ENCODE measurements at regions not wholly inside any gene's neighbourhood (a gene's known extent, or its start where the extent isn't known, plus 50 kb on each side); places are given as distances from the start of the nearest gene placed in this dataset.

DNA sequence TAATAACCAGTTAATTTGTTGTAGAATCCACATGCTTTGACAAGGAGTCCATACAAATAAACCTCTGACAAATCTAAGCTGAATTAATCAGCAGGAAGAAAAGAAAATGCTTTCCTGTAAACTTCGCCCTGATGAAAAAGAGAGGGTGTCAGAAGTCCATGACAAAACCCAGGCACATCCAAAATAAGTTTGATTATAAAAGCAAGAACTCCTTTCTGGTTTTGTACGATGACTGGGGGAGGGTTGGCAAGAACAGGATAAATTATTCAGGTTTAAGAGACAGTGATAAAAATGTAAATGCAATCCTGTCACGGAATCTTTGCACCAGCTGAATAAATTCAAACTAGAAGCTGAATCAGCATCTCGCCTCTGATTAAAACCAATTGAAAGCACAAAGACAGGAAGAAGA is 469.2 kb upstream of the TNP1 start:
- no peak for DNase-seq

DNA sequence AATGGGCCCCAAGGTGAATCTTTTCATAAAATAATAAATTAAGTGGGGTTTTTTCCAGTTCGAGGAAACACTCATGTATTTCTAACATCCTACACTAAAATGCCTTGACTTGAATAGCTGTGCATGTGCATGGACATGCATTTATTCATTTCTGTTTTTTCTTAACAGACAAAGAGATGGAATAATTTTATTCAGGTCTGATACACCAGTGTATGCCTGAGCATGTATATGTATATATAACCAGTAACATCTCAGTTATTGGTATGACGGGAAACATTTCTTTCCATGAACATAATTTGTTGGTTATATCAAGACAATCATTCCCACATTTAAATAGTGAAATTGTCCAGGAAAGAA is 468.7 kb upstream of the TNP1 start:
- DNase-seq, result no peak

DNA sequence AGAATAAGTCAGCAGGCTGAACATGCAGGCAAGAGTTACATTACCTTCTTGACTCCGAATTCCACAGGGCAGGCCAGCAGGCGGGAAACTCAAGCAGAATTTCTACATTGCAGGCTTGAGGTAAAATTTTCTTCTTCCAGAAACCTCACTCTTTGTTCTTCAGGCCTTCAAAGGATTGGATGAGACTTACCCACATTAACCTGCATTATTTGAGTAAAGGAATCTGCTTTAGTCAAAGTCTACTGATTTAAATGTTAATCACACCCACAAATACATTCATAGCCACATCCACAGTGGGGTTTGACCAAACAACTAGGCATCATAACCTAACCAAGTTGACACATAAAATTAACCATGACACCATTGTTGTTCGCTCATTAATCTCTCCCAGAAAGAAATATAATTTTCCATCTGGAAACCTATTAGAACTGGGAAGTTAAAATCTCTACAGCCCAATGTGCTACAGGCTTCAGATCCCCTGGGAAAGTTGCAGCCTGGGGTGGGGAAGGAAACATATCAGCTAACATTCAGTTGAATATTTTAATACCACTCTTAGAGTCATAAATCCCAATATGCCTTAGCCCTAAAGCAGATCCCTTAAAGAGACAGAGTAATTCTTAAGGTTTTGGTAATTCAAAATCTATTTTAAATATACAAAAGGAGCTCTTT is 468.2 kb upstream of the TNP1 start:
- no peak for DNase-seq

GRCh38 chr2:217326238-217327022 is 466.6 kb upstream of the TNP1 start:
- no peak for DNase-seq

DNA sequence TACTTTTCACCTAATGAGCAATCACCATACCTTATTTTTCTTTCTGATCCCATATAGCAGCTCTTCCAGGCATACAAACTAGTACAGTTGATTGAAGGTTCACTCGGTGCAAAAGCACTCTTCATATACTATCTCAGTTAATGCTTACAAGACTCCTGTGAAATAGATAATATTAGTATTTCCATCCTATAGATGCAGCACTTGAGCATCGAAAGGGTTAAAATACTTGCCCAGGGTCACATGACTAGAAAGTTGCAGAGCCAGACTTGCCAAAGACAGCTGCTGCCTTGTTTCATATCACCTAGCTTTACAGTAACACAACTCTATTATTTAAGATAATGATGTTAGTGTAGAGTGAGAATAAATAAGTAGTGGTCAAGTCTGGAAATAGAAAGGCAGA is 466.0 kb upstream of the TNP1 start:
- DNase-seq, result no peak

DNA sequence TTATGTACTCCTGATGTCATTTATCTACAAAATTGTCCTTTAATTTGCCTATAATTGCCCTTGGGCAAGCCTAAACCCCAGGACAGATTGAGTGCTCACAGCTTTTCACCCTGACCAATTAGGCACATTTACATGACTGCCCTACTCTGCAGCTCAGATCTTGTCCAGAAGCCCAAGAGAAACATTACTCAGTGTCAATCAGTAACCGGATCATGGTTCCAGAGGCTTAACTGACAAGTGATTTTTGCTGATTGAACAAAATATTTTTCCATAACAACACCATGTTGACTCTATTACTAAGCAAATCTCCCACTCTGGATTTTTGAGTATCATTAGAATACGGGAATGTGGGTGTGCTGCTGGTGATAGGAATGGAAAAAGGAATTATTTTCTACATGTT is 465.4 kb upstream of the TNP1 start:
- DNase-seq, result no peak

DNA sequence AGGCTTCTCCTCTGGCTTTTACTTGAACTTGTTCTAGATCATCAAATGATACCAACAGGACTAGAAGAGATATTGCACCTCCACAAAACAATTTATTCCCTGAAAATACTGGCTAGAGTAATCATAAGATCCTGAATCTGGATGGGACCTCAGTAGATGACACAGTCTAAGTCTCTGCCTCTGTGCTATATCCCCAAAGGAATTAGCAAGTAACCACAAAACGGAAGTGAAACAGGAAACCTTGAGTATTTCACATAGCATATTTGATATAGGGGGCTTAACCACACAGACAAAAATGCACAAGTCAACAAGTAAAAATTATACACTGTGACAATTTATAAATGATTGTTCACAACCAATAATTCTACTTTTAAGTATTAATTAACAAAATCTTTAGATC is 456.9 kb upstream of the TNP1 start:
- DNase-seq, result no peak

GRCh38 chr2:217314021-217314460 is 454.2 kb upstream of the TNP1 start:
- DNase-seq, result no peak

- DNase-seq, result no peak
These were observed 453.5 kb upstream of the TNP1 start for GRCh38 chr2:217313386-217313785.

DNA sequence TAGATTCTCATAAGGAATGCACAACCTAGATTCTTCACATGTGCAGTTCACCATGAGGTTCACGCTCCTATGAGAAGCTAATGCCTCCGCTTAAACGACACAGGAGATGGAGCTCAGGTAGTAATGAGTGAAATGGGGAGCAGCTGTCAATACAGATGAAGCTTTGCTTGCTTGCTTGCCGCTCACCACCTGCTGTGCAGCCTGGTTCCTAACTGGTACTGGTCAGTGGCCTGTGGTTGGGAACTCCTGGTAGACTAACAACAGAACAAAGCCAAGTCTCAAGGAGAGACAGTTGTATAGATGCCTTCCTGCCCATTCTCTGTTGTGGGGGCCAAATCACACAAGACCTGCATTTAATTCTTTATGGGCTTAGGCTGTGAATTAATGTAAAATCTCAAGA is 449.2 kb upstream of the TNP1 start:
- no peak for DNase-seq

GRCh38 chr2:217307023-217307422 is 447.2 kb upstream of the TNP1 start:
- DNase-seq, result no peak

DNA sequence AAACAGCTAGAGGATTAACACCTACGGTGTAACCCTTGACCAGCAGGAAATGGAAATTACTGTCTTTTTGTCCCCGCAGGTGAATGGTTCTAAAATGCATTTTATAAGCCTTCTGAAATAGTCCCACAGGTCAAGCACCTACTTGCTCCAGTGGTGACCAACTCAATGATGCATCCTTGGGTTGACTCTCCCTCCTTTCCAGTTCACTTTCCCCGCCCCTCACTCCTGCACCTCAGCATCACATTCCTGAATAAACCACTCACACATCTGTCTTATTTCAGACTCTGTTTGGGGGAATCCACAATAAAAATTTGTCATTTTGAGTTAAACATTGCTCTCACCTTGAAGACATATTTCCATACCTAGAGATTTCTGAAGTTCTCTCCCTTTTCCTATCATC is 446.0 kb upstream of the TNP1 start:
- DNase-seq, result no peak

DNA sequence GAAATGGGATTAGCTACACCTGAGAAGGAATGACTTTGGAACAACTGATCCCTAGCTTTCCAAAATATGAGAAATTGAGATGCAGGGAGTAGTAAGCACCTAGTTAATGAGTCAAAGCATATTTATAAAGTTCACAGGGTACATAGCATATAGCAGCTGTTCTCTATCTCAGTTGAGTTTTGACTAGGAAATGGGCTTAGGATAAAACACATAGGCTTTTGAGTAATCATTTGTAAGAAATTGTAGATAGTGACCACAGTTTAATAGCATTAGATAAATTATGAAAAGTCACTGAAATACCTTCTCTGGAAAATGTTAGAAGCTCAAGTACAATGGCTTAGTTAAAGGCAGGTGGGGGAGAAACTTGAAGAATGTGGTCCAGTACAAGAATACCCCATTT is 444.7 kb upstream of the TNP1 start:
- DNase-seq, result no peak

GRCh38 chr2:217302856-217303255 is 443.0 kb upstream of the TNP1 start:
- DNase-seq, result no peak

DNA sequence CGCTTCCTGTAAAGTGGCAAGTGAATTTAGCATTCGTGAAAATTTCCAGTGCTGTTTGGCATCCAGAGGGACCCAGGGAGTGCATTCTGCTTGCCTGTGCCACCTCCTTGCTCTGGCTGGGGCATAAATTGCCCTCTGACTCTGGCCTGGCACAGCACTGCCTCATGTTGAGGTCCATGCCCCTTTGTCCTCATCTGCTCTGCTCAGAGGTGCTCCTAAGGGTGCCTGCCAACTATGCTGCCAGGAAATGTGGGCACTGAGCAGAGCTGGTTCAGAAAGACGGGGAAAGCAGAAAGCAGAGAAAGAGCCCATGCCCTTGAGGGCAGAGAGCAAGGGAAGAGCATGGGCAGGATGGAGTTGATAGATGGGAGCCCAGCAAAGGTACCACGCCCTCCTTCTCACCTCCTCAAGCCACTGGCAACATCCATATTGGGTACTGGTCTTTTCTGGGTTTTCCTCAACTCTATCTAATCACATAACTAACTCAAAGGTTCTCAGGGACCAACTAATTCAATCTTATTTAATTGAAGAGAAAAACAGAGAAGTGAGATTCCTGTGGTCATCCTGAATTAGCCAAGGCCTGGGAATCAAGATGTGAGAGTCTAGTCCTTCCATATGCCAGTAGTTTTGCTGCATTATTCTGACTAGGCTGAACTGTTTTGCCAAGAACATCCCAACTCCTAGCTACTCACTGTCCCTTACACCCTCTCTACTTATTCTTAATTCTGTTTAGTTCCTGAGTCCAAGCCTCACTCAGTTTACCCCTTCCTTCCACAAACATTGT is 441.5 kb upstream of the TNP1 start:
- no peak for DNase-seq

- DNase-seq, result no peak
These were observed 439.7 kb upstream of the TNP1 start for GRCh38 chr2:217299590-217299989.

DNA sequence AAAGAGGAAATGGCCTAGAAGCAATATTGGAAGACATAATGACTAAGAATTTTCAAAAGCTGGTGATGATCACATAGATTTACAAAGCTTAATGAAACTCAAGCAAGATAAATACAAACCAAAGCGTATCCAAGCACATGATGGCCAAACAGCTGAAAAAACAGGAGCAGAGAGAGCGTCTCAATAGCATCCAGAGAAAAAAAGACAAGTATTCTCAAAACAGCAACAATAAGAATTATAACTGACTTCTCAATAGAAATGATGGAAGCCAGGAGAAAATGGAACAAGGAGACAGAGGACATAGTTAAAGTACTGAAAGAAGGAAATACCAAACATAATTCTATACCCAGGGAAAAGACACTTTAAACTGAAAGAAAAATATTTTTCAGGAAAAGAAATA is 437.2 kb upstream of the TNP1 start:
- no peak for DNase-seq

GRCh38 chr2:217294818-217295217 is 435.0 kb upstream of the TNP1 start:
- DNase-seq, result no peak

- DNase-seq, result no peak
These were observed 434.3 kb upstream of the TNP1 start for GRCh38 chr2:217294211-217294610.

DNA sequence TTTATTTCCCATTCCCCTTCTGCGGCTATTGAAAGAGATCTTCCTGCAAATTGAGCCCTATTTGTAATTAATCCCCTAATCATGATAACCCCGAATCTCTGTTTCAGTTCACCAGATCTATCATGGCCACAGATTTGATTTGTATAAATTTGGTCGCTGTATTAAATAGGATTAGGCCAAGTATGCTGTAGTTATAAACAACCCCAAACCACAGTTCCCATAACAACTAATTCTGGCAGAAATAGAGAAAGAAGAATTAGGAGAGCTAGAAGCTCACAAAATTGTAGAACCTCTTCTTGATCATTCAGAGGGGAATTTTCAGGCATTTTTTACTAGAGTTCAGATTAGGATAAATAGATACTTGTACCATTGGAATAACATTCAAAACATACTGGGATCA is 433.7 kb upstream of the TNP1 start:
- no peak for DNase-seq

DNA sequence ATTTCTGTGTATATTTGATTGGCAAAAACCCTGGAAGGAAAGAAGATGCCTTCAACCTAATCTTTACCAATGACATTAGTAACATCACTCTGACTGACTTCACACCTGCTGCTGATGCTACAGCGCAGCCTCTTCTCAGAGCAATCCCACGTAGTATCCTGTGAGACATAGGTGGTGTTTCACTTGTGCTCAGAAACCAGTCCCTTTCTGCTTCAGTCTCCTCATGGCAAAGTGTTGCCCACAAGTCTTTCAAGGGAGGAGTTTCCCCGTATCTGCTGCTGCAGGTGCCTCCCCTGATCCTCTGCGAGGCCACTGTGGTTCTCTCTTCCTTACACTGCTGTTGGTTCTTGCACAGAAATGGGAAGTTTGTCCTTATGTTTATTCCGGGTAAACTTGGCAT is 433.2 kb upstream of the TNP1 start:
- no peak for DNase-seq

GRCh38 chr2:217291259-217291658 is 431.4 kb upstream of the TNP1 start:
- no peak for DNase-seq

DNA sequence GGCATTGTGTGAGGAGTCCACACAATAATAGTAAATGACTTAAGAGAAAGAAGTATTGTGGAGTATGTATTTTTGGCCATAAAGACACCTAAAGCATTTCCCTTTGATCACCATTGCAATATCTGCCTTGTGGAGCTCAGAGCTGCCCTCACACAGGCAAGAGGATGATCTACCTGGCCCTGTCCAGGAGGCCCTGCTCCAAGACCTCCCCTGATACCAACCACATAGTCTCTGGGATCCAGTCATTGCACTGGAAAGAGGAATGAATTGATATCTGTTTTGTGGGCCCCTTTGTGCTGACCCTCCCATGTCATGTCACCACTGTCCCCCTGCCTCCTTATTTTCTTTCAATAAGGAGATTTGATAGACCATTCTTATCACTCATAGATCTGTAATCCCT is 430.6 kb upstream of the TNP1 start:
- DNase-seq, result no peak

DNA sequence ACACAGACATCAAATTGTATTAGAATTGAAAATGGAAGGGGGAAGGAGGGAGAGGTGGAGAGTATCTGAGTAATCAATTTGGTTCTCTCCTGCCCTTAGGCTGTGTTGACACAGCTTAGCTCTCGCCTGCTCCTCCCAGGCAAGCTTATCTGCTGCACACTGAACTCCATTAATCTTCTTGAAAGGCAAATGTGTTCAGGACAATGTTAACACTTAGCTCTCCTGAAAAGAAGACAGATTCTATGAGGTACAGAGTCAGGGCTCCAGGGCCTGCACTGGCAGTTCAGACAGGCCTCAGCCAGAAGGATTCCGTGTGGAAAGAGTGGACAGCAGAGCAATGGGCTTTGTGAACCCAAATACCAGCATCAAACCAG is 430.0 kb upstream of the TNP1 start:
- DNase-seq, result no peak

Measured in CD4-positive, alpha-beta T cell treated with Interleukin-17A for 4 hours (primary cell).